Type B pancreatic cell (in vitro differentiated cells): ENCODE measurements at regions not wholly inside any gene's neighbourhood (a gene's known extent, or its start where the extent isn't known, plus 50 kb on each side); places are given as distances from the start of the nearest gene placed in this dataset.

Source experiments
- DNase-seq: peaks from one replicate; pipeline ENCODE4 v3.0.0; 2021; ENCODE audit warnings: mixed read lengths; ENCODE audit not compliant: unreplicated experiment; ENCODE audit errors: extremely low spot score
- H3K27ac Mint-ChIP-seq: 2 replicates; pipeline ENCODE4 v1.8.0; 2021; ENCODE audit warnings: mild to moderate bottlenecking, mixed read lengths
- H3K27me3 Mint-ChIP-seq: 2 replicates; pipeline ENCODE4 v1.8.0; 2021; ENCODE audit warnings: mixed read lengths
- H3K36me3 Mint-ChIP-seq: 2 replicates; pipeline ENCODE4 v1.8.0; 2021; ENCODE audit warnings: mixed read lengths
- H3K4me1 Mint-ChIP-seq: one replicate; pipeline ENCODE4 v1.8.0; 2021; ENCODE audit warnings: mixed read lengths; ENCODE audit not compliant: unreplicated experiment
- H3K4me3 Mint-ChIP-seq: 2 replicates; pipeline ENCODE4 v1.8.0; 2021; ENCODE audit warnings: mild to moderate bottlenecking, mixed read lengths
- H3K9me3 Mint-ChIP-seq: 2 replicates; pipeline ENCODE4 v1.8.0; 2021; ENCODE audit warnings: mixed read lengths
- CTCF ChIP-seq: fragments of 200-600 bp; sonication (generic); conservative IDR thresholded peaks from 2 replicates; pipeline ENCODE4 v1.5.0; 2021; ENCODE audit warnings: antibody characterized with exemption, mild to moderate bottlenecking

DNA sequence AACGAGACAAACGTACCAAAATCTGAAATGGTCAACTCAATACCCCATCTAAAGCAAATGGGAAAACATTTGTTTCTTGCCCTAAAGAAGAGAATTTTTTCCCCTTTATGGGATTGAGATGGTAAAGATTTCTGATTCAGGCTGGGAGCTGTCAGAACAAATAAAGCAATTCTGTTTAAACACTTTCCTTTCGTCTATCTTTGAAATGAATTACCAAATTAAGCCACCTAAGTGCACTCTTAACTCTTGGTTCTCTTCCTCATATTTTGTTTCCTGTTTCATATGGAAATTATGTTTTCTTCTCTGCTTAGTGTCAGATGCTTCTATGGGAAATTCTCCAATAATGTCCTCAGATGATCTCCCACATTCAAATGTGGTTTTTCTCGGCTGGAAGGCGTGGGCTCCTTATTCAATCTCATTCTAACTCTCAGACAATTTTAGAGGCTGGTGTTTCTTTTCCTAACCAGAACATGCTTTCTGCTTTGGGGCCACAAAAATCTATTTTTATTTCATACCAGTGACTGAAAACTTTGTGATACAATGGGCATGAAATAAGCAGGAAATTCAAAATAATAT is 50.3 kb upstream of the HPF1 start:
- Mint-ChIP-seq H3K9me3 (no peaks in the 10 kb centered on the region), H3K4me1 (peaks cover 5% of the 10 kb centered on the region), H3K36me3 (no peaks in the 10 kb centered on the region), H3K27me3 (peaks cover 4% of the 10 kb centered on the region), H3K4me3 (no peak overlapping the region), H3K27ac (no peak overlapping the region)
- no peak for TF ChIP-seq CTCF
- no peak for DNase-seq
